HepG2 (cell line): ENCODE measurements at regions not wholly inside any gene's neighbourhood (a gene's known extent, or its start where the extent isn't known, plus 50 kb on each side); places are given as distances from the start of the nearest gene placed in this dataset.
A peak's percentile ranks its signal among the peaks of the same experiment; 100 is the strongest.

Experiments
- ATAC-seq: fragments of 200-7000 bp; cut with Tn5 transposase; 3 replicates; pipeline ENCODE4 v1.9.1; 2020; ENCODE audit warnings: mild to moderate bottlenecking, moderate library complexity
- BruUV-seq: library from RNA; stranded (reverse); fragments of 400-500 nt; replicated peaks from 2 replicates; lab custom pipeline; 2021; lab: Mats Ljungman, UMichigan
- CTCF ChIA-PET: fragments of 300-600 bp; formaldehyde crosslinking; extraction: SDS; loops from one replicate; lab custom pipeline; 2021; ENCODE audit warnings: low total read pairs, inconsistent platforms, low intra/inter-chr PET ratio; lab: Yijun Ruan, JAX
- POLR2A ChIA-PET: fragments of 350-600 bp; sonication (Branson Sonifier 250); formaldehyde crosslinking; loops from one replicate; lab custom pipeline; 2020; ENCODE audit warnings: antibody characterized with exemption, inconsistent platforms; lab: Yijun Ruan, JAX
- DNase-seq: peaks from one replicate; pipeline ENCODE4 v3.0.0-alpha.2; 2015; ENCODE audit warnings: low spot score
- FAIRE-seq: peaks from 3 replicates; lab custom pipeline; 2011; peaks lifted over from hg19 to GRCh38; lab: Jason Lieb, UNC
- H2AFZ ChIP-seq: one replicate; pipeline ENCODE4 v1.6.1; 2011; ENCODE audit warnings: low read length, inconsistent platforms
- H3K27ac ChIP-seq: fragments of 300-600 bp; 3 replicates; pipeline ENCODE4 v1.8.0; 2011; ENCODE audit warnings: mixed run types, mild to moderate bottlenecking, mixed read lengths, low read length, inconsistent platforms; ENCODE audit not compliant: insufficient read depth; ENCODE audit errors: extremely low read length
- H3K27me3 ChIP-seq, 2 experiments: fragments of 200-600 bp in 1 of 2; 2 replicates in 1 of 2; 3 replicates in 1 of 2; pipeline versions ENCODE4 v1.6.0 to v1.8.0; 2011; ENCODE audit warnings: low read length in 2 of 2, mild to moderate bottlenecking in 2 of 2, moderate library complexity in 2 of 2, inconsistent platforms in 1 of 2; ENCODE audit not compliant: insufficient read depth in 2 of 2, control insufficient read depth in 1 of 2
- H3K36me3 ChIP-seq, 2 experiments: fragments of 200-600 bp in 1 of 2; replicated peaks in 1 of 2; 2 replicates in 1 of 2; 3 replicates in 1 of 2; pipeline versions ENCODE4 v1.5.1 to v1.8.0; 2011; ENCODE audit warnings: low read length in 2 of 2, inconsistent platforms in 1 of 2; ENCODE audit not compliant: insufficient read depth in 2 of 2, control insufficient read depth in 1 of 2
- H3K4me1 ChIP-seq: 2 replicates; pipeline ENCODE4 v1.5.1; 2012; ENCODE audit warnings: low read length, inconsistent platforms; ENCODE audit not compliant: insufficient read depth
- H3K4me2 ChIP-seq: 2 replicates; pipeline ENCODE4 v1.6.0; 2011; ENCODE audit warnings: low read depth, low read length, inconsistent platforms
- H3K4me3 ChIP-seq, 3 experiments: fragments of 200-600 bp in 1 of 3; sonication (generic), shearing (Covaris generic) in 1 of 3; replicated peaks in 1 of 3; 2 replicates each; pipeline ENCODE4 v1.5.1; 2011 to 2016; ENCODE audit warnings: low read length in 3 of 3, inconsistent platforms in 2 of 3, low read depth in 2 of 3, mild to moderate bottlenecking in 2 of 3, control low read depth in 1 of 3, mixed read lengths in 1 of 3; ENCODE audit not compliant: insufficient read depth in 1 of 3
- H3K79me2 ChIP-seq: one replicate; pipeline ENCODE4 v1.6.1; 2011; ENCODE audit warnings: low read length, inconsistent platforms; ENCODE audit not compliant: insufficient read depth
- H3K9ac ChIP-seq: 2 replicates; pipeline ENCODE4 v1.6.0; 2011; ENCODE audit warnings: mild to moderate bottlenecking, low read depth, low read length, inconsistent platforms; ENCODE audit not compliant: insufficient read depth
- H3K9me3 ChIP-seq: 2 replicates; pipeline ENCODE4 v1.5.1; 2012; ENCODE audit warnings: mild to moderate bottlenecking, low read length
- H4K20me1 ChIP-seq: 2 replicates; pipeline ENCODE4 v1.6.0; 2011; ENCODE audit warnings: inconsistent platforms, mild to moderate bottlenecking, low read length, moderate library complexity; ENCODE audit not compliant: insufficient read depth
- FOXA1 ChIP-seq, 2 experiments: fragments of 450-650 bp in 1 of 2; sonication (generic) in 1 of 2; formaldehyde crosslinking in 1 of 2; IDR thresholded peaks; 2 replicates each; pipeline versions ENCODE4 v1.4.0 to v1.6.1; 2016 to 2020; ENCODE audit warnings: missing genetic modification reagents in 1 of 2
- GABPB1 ChIP-seq: IDR thresholded peaks from 2 replicates; pipeline ENCODE4 v1.6.1; 2016; ENCODE audit warnings: mild to moderate bottlenecking, missing genetic modification reagents, moderate library complexity, missing compliant biosample characterization
- GPBP1L1 ChIP-seq: sonication (generic); formaldehyde crosslinking; IDR thresholded peaks from 2 replicates; pipeline ENCODE4 v1.5.0; 2020; ENCODE audit warnings: mild to moderate bottlenecking, missing genetic modification reagents
- MTA1 ChIP-seq: sonication (generic); formaldehyde crosslinking; IDR thresholded peaks from 2 replicates; pipeline ENCODE4 v1.4.0; 2020; ENCODE audit warnings: missing genetic modification reagents, mild to moderate bottlenecking, borderline replicate concordance
- RCOR2 ChIP-seq: IDR thresholded peaks from 2 replicates; pipeline ENCODE4 v1.6.1; 2016; ENCODE audit warnings: missing biosample characterization, missing genetic modification reagents
- SMAD3 ChIP-seq: sonication (generic); formaldehyde crosslinking; IDR thresholded peaks from 2 replicates; pipeline ENCODE4 v1.4.0; 2020; ENCODE audit warnings: missing genetic modification reagents
- ZBTB20 ChIP-seq: sonication (generic); formaldehyde crosslinking; IDR thresholded peaks from 2 replicates; pipeline ENCODE4 v1.8.1; 2023; ENCODE audit warnings: missing genetic modification reagents, low read depth, mild to moderate bottlenecking, borderline replicate concordance
- ZC3H13 ChIP-seq: sonication (generic); formaldehyde crosslinking; IDR thresholded peaks from 2 replicates; pipeline ENCODE4 v1.8.1; 2023; ENCODE audit warnings: mild to moderate bottlenecking, missing genetic modification reagents, moderate library complexity
- ZFY ChIP-seq: sonication (generic); formaldehyde crosslinking; IDR thresholded peaks from 2 replicates; pipeline ENCODE4 v1.4.0; 2020; ENCODE audit warnings: missing genetic modification reagents
- ZHX1 ChIP-seq: sonication (generic); formaldehyde crosslinking; IDR thresholded peaks from 2 replicates; pipeline ENCODE4 v1.8.1; 2022; ENCODE audit warnings: low read depth, mild to moderate bottlenecking, missing genetic modification reagents
- ZNF431 ChIP-seq: sonication (generic); formaldehyde crosslinking; IDR thresholded peaks from 2 replicates; pipeline ENCODE4 v1.9.0; 2022; ENCODE audit warnings: missing genetic modification reagents, low read depth, mild to moderate bottlenecking, borderline replicate concordance
- ZNF563 ChIP-seq: sonication (generic); formaldehyde crosslinking; IDR thresholded peaks from 2 replicates; pipeline ENCODE4 v1.8.0; 2022; ENCODE audit warnings: mild to moderate bottlenecking, moderate library complexity, missing genetic modification reagents
- ZNF609 ChIP-seq: sonication (generic); formaldehyde crosslinking; IDR thresholded peaks from 2 replicates; pipeline ENCODE4 v1.4.0; 2020; ENCODE audit warnings: mild to moderate bottlenecking, missing genetic modification reagents, borderline replicate concordance
- ZNF644 ChIP-seq: IDR thresholded peaks from 2 replicates; pipeline ENCODE4 v1.6.1; 2016; ENCODE audit warnings: low read depth
- ZNF816 ChIP-seq: sonication (generic); formaldehyde crosslinking; IDR thresholded peaks from 2 replicates; pipeline ENCODE4 v1.8.0; 2022; ENCODE audit warnings: missing genetic modification reagents, mild to moderate bottlenecking, borderline replicate concordance
- ZNF839 ChIP-seq: sonication (generic); formaldehyde crosslinking; IDR thresholded peaks from 2 replicates; pipeline ENCODE4 v1.4.0; 2020; ENCODE audit warnings: missing genetic modification reagents, mild to moderate bottlenecking, borderline replicate concordance
- WGBS: methylation state at CpG from one replicate; pipeline ENCODE4 v1.1.6; 2017; ENCODE audit warnings: low lambda C conversion rate; 5-methylcytosine and 5-hydroxymethylcytosine counted together
- in situ Hi-C: cut with HindIII; loops from 2 replicates; pipeline ENCODE4 v1.10.0; 2017; ENCODE audit warnings: low pct_unique_long_range_greater_than_20kb; ENCODE audit not compliant: extremely low pct_ligation_motif_present
- intact Hi-C: fragments of 100-400 bp; cut with micrococcal nuclease; formaldehyde crosslinking; loops from one replicate; pipeline ENCODE4 v1.10.0; 2022; ENCODE audit not compliant: unreplicated experiment

- no peak for TF ChIP-seq GPBP1L1 (CRISPR knock-in tag)
- TF ChIP-seq FOXA1 (IDR thresholded peaks at IDR 0.05), result no peak
- TF ChIP-seq FOXA1 (CRISPR knock-in tag; IDR thresholded peaks at IDR 0.05), result peak; percentile 27; the same call in 1 of the 2 replicates
These were observed 304.5 kb downstream of the HAPSTR1 start (continued) for GRCh38 chr16:9395958-9396359.

GRCh38 chr16:9399573-9399972 lies 308.1 kb downstream of the HAPSTR1 start:
- in situ Hi-C loops, result no loop called here
- POLR2A ChIA-PET, result no interaction called here
- Histone ChIP-seq H3K27ac (no peak overlapping the region), H3K9ac (no peak overlapping the region), H3K27me3 (peaks cover 2 to 3% of the 10 kb centered on the region in 2 experiments; a peak in 1 of 5 replicates), H3K4me3 (no peak overlapping the region), H4K20me1 (no peaks in the 10 kb centered on the region), H3K4me2 (no peak overlapping the region), H3K79me2 (no peaks in the 10 kb centered on the region), H2AFZ (no peak overlapping the region), H3K9me3 (no peaks in the 10 kb centered on the region), H3K4me1 (no peaks in the 10 kb centered on the region), H3K36me3 (no peaks in the 10 kb centered on the region)
- intact Hi-C loops, result no loop called here
- ATAC-seq, result no peak
- no TSS peak for BruUV-seq
- 36% methylated on average over 8 of the region's 8 CpGs for WGBS
- CTCF ChIA-PET, result no interaction called here
- FAIRE-seq, result no peak
- DNase-seq, result no peak
- TF ChIP-seq ZNF644 (CRISPR knock-in tag), result no peak
- no peak for TF ChIP-seq ZHX1
- no peak for TF ChIP-seq ZNF431
- TF ChIP-seq ZC3H13 (CRISPR knock-in tag), result no peak
- TF ChIP-seq GABPB1, result no peak
- no peak for TF ChIP-seq SMAD3 (CRISPR knock-in tag)
- TF ChIP-seq ZNF816 (CRISPR knock-in tag), result no peak
- no peak for TF ChIP-seq ZNF839 (CRISPR knock-in tag)
- TF ChIP-seq MTA1 (CRISPR knock-in tag), result no peak
- TF ChIP-seq RCOR2 (CRISPR knock-in tag), result no peak
- no peak for TF ChIP-seq ZNF609 (CRISPR knock-in tag)
- no peak for TF ChIP-seq ZBTB20
- no peak for TF ChIP-seq ZNF563 (CRISPR knock-in tag)
- no peak for TF ChIP-seq ZFY
